ENCODE measurements at regions not wholly inside any gene's neighbourhood (a gene's known extent, or its start where the extent isn't known, plus 50 kb on each side); places are given as distances from the start of the nearest gene placed in this dataset.

- TF ChIP-seq CTCF (IDR thresholded peaks at IDR 0.05; ENCODE audit: control insufficient read depth, extremely low read depth, insufficient read depth): no peak
- peak; percentile 3 for DNase-seq (ENCODE audit: low read depth)
- H3K4me3 ChIP-seq (ENCODE audit: low read depth, low read length): no peak overlapping the region
These were observed 1445.4 kb downstream of the EFNB2 start for GRCh38 chr13:105089858-105090643.

GRCh38 chr13:105087945-105088344, 1447.5 kb downstream of the EFNB2 start:
- TF ChIP-seq CTCF (IDR thresholded peaks at IDR 0.05; ENCODE audit: control insufficient read depth, extremely low read depth, insufficient read depth): no peak
- H3K4me3 ChIP-seq (ENCODE audit: low read depth, low read length): no peak overlapping the region
- no peak for DNase-seq (ENCODE audit: low read depth)

GRCh38 chr13:105084931-105085330, 1450.5 kb downstream of the EFNB2 start:
- H3K4me3 ChIP-seq (ENCODE audit: low read depth, low read length): no peak overlapping the region
- TF ChIP-seq CTCF (IDR thresholded peaks at IDR 0.05; ENCODE audit: control insufficient read depth, extremely low read depth, insufficient read depth): no peak
- no peak for DNase-seq (ENCODE audit: low read depth)

- DNase-seq (ENCODE audit: low read depth): no peak
- H3K4me3 ChIP-seq (ENCODE audit: low read depth, low read length): no peak overlapping the region
- TF ChIP-seq CTCF (IDR thresholded peaks at IDR 0.05; ENCODE audit: control insufficient read depth, extremely low read depth, insufficient read depth): no peak
These were observed 1451.5 kb downstream of the EFNB2 start for GRCh38 chr13:105083992-105084391.

- no peak overlapping the region for H3K4me3 ChIP-seq (ENCODE audit: low read depth, low read length)
- TF ChIP-seq CTCF (IDR thresholded peaks at IDR 0.05; ENCODE audit: control insufficient read depth, extremely low read depth, insufficient read depth): no peak
- no peak for DNase-seq (ENCODE audit: low read depth)
These were observed 1460.7 kb downstream of the EFNB2 start for GRCh38 chr13:105074755-105075154.

- no peak for DNase-seq (ENCODE audit: low read depth)
- no peak overlapping the region for H3K4me3 ChIP-seq (ENCODE audit: low read depth, low read length)
- TF ChIP-seq CTCF (IDR thresholded peaks at IDR 0.05; ENCODE audit: control insufficient read depth, extremely low read depth, insufficient read depth): no peak
These were observed 1462.4 kb downstream of the EFNB2 start for GRCh38 chr13:105073041-105073440.

GRCh38 chr13:105070452-105070851, 1465.0 kb downstream of the EFNB2 start:
- no peak for TF ChIP-seq CTCF (IDR thresholded peaks at IDR 0.05; ENCODE audit: control insufficient read depth, extremely low read depth, insufficient read depth)
- H3K4me3 ChIP-seq (ENCODE audit: low read depth, low read length): no peak overlapping the region

More at GRCh38 chr13:105070452-105070851, 1465.0 kb downstream of the EFNB2 start:
- DNase-seq (ENCODE audit: low read depth): no peak

Measured in LNCaP clone FGC (cell line).